RCC 7860 (cell line): ENCODE measurements at regions not wholly inside any gene's neighbourhood (a gene's known extent, or its start where the extent isn't known, plus 50 kb on each side); places are given as distances from the start of the nearest gene placed in this dataset.
"Not testable (repeated sequence)": the region's sequence is repeated elsewhere in the genome, so short reads cannot be mapped to it uniquely, and the experiment has no call there.

Experiments
- DNase-seq: peaks from one replicate; pipeline ENCODE4 v3.0.0-alpha.2; 2015; ENCODE audit warnings: low spot score
- FAIRE-seq: peaks from 2 replicates; lab custom pipeline; 2012; peaks lifted over from hg19 to GRCh38; lab: Jason Lieb, UNC

GRCh38 chr12:45490232-45490881 lies 239.1 kb upstream of the ARID2 start:
- DNase-seq (no peak), FAIRE-seq (no peak)

- FAIRE-seq (no peak), DNase-seq (no peak)
These were observed 235.2 kb upstream of the ARID2 start for GRCh38 chr12:45494279-45494678.

DNA sequence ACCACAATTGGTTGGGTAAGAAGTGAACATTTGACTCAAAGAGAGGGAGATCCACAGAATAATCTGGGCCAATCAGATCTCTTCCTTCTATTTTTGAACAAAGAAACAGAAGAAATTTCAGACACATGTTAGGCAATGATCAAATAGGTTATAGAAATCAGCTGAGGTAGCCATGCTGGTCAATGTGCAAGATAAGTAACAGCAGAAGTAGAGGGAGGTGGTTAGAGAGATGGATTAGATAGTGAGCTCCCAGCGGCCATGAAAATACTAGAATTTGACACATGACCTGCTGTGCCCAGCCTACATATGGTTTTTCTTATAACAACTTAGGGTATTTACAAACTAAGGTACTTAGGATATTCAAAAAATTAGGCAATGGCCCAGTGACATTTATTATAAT lies 230.9 kb upstream of the ARID2 start:
- DNase-seq = no peak
- no peak for FAIRE-seq

DNA sequence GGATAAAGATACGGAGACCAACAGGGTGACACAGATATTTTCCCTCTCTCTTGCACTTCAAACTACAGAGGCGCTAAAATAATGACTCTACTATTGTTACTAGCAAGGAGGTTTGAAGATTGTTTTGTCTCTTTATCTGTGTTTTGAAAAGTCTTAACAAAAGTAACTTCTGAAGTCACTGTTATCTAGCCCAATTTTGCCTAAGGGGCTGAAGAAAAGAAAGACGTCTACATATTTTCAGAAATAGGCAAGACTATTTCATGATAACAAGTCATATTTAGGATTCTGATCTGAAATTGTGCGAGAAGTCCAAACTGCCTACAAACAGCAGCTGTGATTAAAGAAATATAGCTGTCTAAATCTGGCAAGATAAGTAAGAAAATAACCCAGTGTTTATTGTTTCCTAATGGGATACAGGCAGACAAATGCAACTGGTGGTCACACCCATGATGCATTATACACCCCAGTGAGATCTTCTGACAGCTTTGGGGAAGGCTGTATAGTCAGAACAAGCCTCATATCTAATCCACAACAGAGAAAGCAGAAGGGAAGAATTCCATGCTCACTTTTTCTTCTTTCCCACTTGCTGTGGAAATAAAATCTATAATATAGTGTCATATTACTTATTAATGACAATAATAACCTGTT lies 226.9 kb upstream of the ARID2 start:
- FAIRE-seq = no peak
- no peak for DNase-seq

DNA sequence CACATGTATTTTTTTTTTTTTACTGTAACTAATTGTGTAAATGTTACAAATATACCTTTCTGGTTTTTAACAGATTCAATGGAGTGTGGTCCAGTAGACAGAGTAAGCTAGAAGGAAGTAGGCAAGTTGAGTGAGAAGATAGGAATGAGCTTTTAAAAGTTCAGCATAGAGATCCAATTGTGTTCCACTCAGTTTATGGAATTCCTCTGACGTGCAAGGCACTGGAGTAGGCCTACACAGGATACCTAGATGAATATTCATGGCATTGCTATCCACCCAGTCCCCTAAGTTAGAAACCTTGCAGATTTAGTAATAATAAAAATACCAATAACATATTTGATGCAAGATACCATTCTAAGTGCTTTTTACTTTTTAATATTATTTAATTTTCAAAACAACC lies 225.6 kb upstream of the ARID2 start:
- DNase-seq = no peak
- no peak for FAIRE-seq

GRCh38 chr12:45504316-45505010 lies 225.0 kb upstream of the ARID2 start:
- no peak for DNase-seq
- no peak for FAIRE-seq

DNA sequence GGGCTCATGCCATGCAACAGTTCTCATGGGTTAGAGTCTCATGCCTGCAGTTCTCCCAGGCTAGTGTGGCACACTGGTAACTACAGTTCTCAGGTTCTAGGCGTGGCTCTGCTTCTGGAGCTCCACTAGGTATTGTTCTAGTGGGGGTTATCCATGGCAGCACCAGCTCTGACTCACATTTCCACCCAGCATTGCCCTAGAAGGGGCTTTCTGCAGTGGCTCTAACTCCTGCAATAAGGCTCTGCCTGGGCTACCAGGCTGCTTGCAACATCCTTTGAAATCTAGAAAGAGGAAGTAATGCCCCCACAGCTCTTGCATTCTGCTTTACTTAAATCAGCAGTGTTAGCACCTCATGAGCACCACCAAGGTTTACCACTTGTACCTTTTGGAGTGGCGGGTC lies 220.3 kb upstream of the ARID2 start:
- DNase-seq (no peak), FAIRE-seq (no peak)

- FAIRE-seq (no peak), DNase-seq (no peak)
These were observed 219.9 kb upstream of the ARID2 start for GRCh38 chr12:45509621-45510020.

GRCh38 chr12:45517381-45517780 lies 212.1 kb upstream of the ARID2 start:
- no peak for FAIRE-seq
- DNase-seq = no peak

DNA sequence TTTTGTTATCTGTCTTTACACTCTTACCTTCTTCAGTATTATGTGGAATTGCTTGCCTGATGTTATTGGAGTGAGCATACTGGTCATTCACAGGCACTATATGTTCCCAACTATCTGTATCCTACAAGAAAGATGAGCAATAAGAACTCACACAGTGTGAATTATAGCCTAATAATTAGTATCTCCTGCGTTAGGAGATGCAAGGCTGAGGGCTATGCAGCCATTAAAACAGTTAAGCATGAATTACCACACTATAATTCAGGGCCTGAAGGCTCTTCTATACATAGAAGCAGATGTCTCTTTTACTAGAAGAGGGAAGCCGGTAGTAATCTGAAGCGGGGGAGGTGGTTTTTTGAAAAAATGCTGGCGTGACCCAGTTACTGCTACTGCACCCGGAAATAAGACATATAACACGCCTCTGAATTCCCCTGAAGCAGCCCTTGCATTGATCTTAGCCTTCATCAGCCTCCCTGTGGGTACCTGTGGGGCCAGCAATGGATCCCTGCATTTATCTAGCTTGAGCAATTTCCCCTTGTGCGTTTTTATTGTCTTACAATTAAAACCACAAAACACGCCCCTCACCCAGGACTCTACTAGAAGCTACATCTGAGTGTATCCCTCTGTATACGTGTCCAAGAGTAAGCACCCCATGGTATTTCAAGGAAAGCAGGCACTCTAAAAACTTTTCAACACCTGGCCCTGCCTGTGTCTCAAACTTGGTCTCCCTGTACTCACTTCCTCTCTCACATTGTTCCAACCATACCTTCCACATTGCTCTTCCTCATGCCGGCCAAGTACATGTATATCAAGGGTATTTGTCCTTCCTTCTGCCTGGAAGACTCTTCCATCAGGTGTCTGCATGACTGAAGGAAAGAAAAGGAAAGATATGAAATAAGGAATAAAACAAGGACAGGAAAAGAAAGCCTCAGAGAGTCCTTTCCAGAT lies 210.9 kb upstream of the ARID2 start:
- FAIRE-seq = no peak
- no peak for DNase-seq

DNA sequence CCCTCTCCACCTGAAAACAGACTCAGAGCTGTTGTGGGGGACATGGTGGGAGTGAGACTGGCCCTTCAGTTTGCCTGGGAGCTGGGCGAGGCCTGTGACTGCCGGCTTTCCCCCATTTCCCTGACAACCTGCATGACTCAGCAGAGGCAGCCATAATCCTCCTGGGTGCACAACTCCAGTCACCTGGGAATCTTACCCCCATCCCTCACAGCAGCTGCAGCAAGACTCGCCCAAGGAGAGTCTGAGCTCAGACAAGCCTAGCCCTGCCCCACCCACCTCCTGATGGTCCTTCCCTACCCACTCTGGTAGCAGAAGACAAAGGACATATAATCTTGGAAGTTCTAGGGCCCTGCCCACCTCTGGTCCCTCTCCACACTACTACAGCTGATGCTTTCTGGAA lies 207.3 kb upstream of the ARID2 start:
- FAIRE-seq (no peak), DNase-seq (no peak)

DNA sequence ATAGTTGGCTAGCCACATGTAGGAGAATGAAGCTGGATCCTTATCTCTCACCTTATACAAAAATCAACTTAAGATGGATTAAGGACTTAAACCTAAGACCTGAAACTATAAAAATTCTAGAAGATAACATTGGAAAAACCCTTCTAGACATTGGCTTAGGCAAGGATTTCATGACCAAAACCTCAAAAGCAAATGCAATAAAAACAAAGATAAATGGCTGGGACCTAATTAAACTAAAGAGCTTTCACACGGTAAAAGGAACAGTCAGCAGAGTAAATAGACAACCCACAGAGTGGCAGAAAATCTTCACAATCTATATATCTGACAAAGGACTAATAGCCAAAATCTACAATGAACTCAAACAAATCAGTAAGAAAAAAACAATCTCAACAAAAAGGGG lies 202.7 kb upstream of the ARID2 start:
- DNase-seq, FAIRE-seq: not testable (repeated sequence)

DNA sequence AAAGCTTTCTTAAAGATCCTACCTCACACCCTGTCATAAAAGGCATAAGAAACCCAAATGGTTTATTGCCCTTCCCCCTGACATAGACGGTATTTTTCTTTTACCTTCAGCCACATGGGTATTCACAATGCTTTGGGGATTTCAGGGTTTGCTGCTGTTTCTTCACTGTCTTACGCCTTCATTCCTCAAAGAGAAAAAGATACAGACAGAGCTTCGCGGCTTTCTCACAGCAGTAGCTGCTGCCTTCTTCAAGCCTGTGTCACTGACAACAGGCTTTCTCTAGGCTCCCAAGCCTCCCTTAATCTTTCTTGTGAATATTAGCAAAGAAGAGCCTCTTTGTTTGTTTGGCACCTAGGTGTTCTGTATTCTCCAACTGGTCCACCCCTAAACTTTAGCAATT lies 197.4 kb upstream of the ARID2 start:
- DNase-seq (no peak), FAIRE-seq (no peak)

DNA sequence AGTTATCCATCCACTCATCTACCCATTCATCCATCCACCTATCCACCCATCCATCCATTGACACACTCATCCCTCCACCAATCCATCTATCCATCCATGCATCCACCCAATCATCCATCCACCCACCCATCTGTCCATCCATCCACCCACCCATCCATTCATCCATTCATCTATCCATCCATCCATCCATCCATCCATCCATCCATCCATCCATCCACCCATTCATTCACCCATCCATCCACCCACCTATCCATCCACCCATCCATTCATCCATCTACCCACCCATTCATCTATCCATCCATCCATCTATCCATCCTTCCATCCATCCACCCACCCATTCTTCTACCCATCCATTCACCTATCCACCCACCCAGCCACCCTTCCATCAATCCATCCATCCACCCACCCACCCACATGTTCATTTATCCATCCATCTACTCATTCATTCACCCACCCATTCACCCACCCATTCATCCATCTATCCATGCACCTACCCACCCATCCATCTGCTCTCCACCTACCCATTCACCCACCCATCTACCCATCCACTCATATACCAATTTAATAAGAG lies 193.8 kb upstream of the ARID2 start:
- FAIRE-seq (no peak), DNase-seq (no peak)

- FAIRE-seq (no peak), DNase-seq (no peak)
These were observed 193.2 kb upstream of the ARID2 start for GRCh38 chr12:45536284-45536683.

GRCh38 chr12:45540661-45541341 lies 188.7 kb upstream of the ARID2 start:
- FAIRE-seq (no peak), DNase-seq (no peak)

GRCh38 chr12:45543887-45544286 lies 185.6 kb upstream of the ARID2 start:
- DNase-seq (peak; percentile 43), FAIRE-seq (no peak)

DNA sequence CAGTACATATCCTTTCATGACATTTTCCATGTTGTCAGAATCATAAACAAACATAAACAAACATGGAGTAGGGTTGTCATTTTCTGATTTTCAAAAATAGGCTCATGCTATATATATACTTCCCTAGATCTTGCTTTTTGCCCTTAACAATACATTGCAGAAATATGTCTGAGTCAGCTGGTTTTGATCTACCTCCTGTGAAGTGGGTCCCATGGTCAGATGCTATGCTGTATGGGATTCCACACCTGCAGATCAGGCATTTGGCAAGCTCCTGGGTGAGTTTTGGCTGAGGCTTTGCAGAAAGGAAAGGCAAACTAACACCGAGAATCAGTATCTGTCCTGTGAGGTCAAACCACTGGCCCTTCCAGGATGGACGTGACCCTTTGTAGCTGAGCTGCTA lies 183.0 kb upstream of the ARID2 start:
- FAIRE-seq (no peak), DNase-seq (no peak)

GRCh38 chr12:45547132-45547531 lies 182.4 kb upstream of the ARID2 start:
- FAIRE-seq = no peak

GRCh38 chr12:45547822-45548221 lies 181.7 kb upstream of the ARID2 start:
- FAIRE-seq (no peak), DNase-seq (no peak)

More at GRCh38 chr12:45547132-45547531, 182.4 kb upstream of the ARID2 start:
- DNase-seq = no peak
